Activated naive CD8-positive, alpha-beta T cell (primary cell): ENCODE measurements at regions not wholly inside any gene's neighbourhood (a gene's known extent, or its start where the extent isn't known, plus 50 kb on each side); places are given as distances from the start of the nearest gene placed in this dataset.
A peak's percentile ranks its signal among the peaks of the same experiment; 100 is the strongest.

Experiments
- H3K27ac Mint-ChIP-seq: one replicate; pipeline ENCODE4 v1.8.0; 2021; ENCODE audit warnings: mixed read lengths
- H3K27me3 Mint-ChIP-seq: one replicate; pipeline ENCODE4 v1.8.0; 2021; ENCODE audit warnings: mixed read lengths
- H3K36me3 Mint-ChIP-seq: one replicate; pipeline ENCODE4 v1.8.0; 2021; ENCODE audit warnings: mixed read lengths
- H3K4me1 Mint-ChIP-seq: one replicate; pipeline ENCODE4 v1.8.0; 2021; ENCODE audit warnings: low read depth, mixed read lengths
- H3K4me3 Mint-ChIP-seq: one replicate; pipeline ENCODE4 v1.8.0; 2021; ENCODE audit warnings: mild to moderate bottlenecking, mixed read lengths
- H3K9me3 Mint-ChIP-seq: one replicate; pipeline ENCODE4 v1.8.0; 2021; ENCODE audit warnings: low read depth, mixed read lengths

GRCh38 chr2:242027676-242028450, 158.3 kb downstream of the RTP5 start:
- H3K27ac Mint-ChIP-seq = no peak overlapping the region
- peaks cover 10% of the 10 kb centered on the region for H3K9me3 Mint-ChIP-seq
- H3K4me3 Mint-ChIP-seq = no peak overlapping the region
- H3K4me1 Mint-ChIP-seq = peaks cover 41% of the 10 kb centered on the region
- peaks cover 31% of the 10 kb centered on the region for H3K36me3 Mint-ChIP-seq
- H3K27me3 Mint-ChIP-seq = no peaks in the 10 kb centered on the region

GRCh38 chr2:242029422-242030225, 160.1 kb downstream of the RTP5 start:
- Mint-ChIP-seq H3K27ac (no peak overlapping the region), H3K4me1 (peaks cover 50% of the 10 kb centered on the region), H3K4me3 (peak overlapping the region; percentile 55), H3K9me3 (peaks cover 10% of the 10 kb centered on the region), H3K36me3 (peaks cover 28% of the 10 kb centered on the region), H3K27me3 (no peaks in the 10 kb centered on the region)

GRCh38 chr2:242030226-242030575, 160.7 kb downstream of the RTP5 start:
- H3K36me3 Mint-ChIP-seq = peaks cover 26% of the 10 kb centered on the region
- H3K27me3 Mint-ChIP-seq = no peaks in the 10 kb centered on the region
- no peak overlapping the region for H3K27ac Mint-ChIP-seq
- H3K4me3 Mint-ChIP-seq = peak overlapping the region; percentile 54
- peaks cover 10% of the 10 kb centered on the region for H3K9me3 Mint-ChIP-seq
- H3K4me1 Mint-ChIP-seq = peaks cover 50% of the 10 kb centered on the region

- Mint-ChIP-seq H3K36me3 (peaks cover 26% of the 10 kb centered on the region), H3K9me3 (peaks cover 10% of the 10 kb centered on the region), H3K4me1 (peaks cover 50% of the 10 kb centered on the region), H3K4me3 (peak overlapping the region; percentile 91), H3K27ac (peak overlapping the region; percentile 79), H3K27me3 (no peaks in the 10 kb centered on the region)
These were observed 161.3 kb downstream of the RTP5 start for GRCh38 chr2:242030858-242031257.

GRCh38 chr2:242031481-242032019, 162.0 kb downstream of the RTP5 start:
- Mint-ChIP-seq H3K27me3 (no peaks in the 10 kb centered on the region), H3K4me1 (peaks cover 48% of the 10 kb centered on the region), H3K9me3 (peaks cover 5% of the 10 kb centered on the region), H3K27ac (peak overlapping the region; percentile 79), H3K36me3 (peaks cover 20% of the 10 kb centered on the region), H3K4me3 (peak overlapping the region; percentile 91)

GRCh38 chr2:242032780-242033656, 163.5 kb downstream of the RTP5 start:
- H3K27me3 Mint-ChIP-seq = no peaks in the 10 kb centered on the region
- H3K36me3 Mint-ChIP-seq = peaks cover 12% of the 10 kb centered on the region
- peak overlapping the region; percentile 3 for H3K27ac Mint-ChIP-seq
- H3K4me1 Mint-ChIP-seq = peaks cover 47% of the 10 kb centered on the region
- peaks cover 3% of the 10 kb centered on the region for H3K9me3 Mint-ChIP-seq
- H3K4me3 Mint-ChIP-seq = peak overlapping the region; percentile 46

GRCh38 chr2:242034138-242034537, 164.6 kb downstream of the RTP5 start:
- no peaks in the 10 kb centered on the region for H3K27me3 Mint-ChIP-seq
- no peak overlapping the region for H3K27ac Mint-ChIP-seq
- H3K9me3 Mint-ChIP-seq = no peaks in the 10 kb centered on the region
- H3K4me3 Mint-ChIP-seq = peak overlapping the region; percentile 12
- peaks cover 7% of the 10 kb centered on the region for H3K36me3 Mint-ChIP-seq
- peaks cover 44% of the 10 kb centered on the region for H3K4me1 Mint-ChIP-seq

GRCh38 chr2:242034996-242035814, 165.7 kb downstream of the RTP5 start:
- Mint-ChIP-seq H3K9me3 (no peaks in the 10 kb centered on the region), H3K4me3 (no peak overlapping the region), H3K4me1 (peaks cover 35% of the 10 kb centered on the region), H3K27me3 (no peaks in the 10 kb centered on the region), H3K36me3 (peaks cover 2% of the 10 kb centered on the region), H3K27ac (no peak overlapping the region)

GRCh38 chr2:242035858-242036652, 166.5 kb downstream of the RTP5 start:
- no peak overlapping the region for H3K27ac Mint-ChIP-seq
- no peak overlapping the region for H3K4me3 Mint-ChIP-seq
- no peaks in the 10 kb centered on the region for H3K9me3 Mint-ChIP-seq
- no peaks in the 10 kb centered on the region for H3K27me3 Mint-ChIP-seq
- peaks cover 26% of the 10 kb centered on the region for H3K4me1 Mint-ChIP-seq
- H3K36me3 Mint-ChIP-seq = no peaks in the 10 kb centered on the region

- Mint-ChIP-seq H3K36me3 (no peaks in the 10 kb centered on the region), H3K4me3 (no peak overlapping the region), H3K4me1 (peaks cover 21% of the 10 kb centered on the region), H3K27me3 (no peaks in the 10 kb centered on the region), H3K27ac (no peak overlapping the region), H3K9me3 (no peaks in the 10 kb centered on the region)
These were observed 167.1 kb downstream of the RTP5 start for GRCh38 chr2:242036653-242036950.

- no peaks in the 10 kb centered on the region for H3K9me3 Mint-ChIP-seq
- peaks cover 8% of the 10 kb centered on the region for H3K4me1 Mint-ChIP-seq
- no peaks in the 10 kb centered on the region for H3K36me3 Mint-ChIP-seq
- H3K27me3 Mint-ChIP-seq = peaks cover under 1% of the 10 kb centered on the region
- no peak overlapping the region for H3K27ac Mint-ChIP-seq
- no peak overlapping the region for H3K4me3 Mint-ChIP-seq
These were observed 168.8 kb downstream of the RTP5 start for GRCh38 chr2:242038166-242038927.

GRCh38 chr2:242038928-242039341, 169.4 kb downstream of the RTP5 start:
- Mint-ChIP-seq H3K9me3 (no peaks in the 10 kb centered on the region), H3K4me3 (no peak overlapping the region), H3K4me1 (peaks cover 2% of the 10 kb centered on the region), H3K27me3 (peaks cover 4% of the 10 kb centered on the region), H3K27ac (no peak overlapping the region), H3K36me3 (no peaks in the 10 kb centered on the region)

GRCh38 chr2:242040303-242040655, 170.8 kb downstream of the RTP5 start:
- Mint-ChIP-seq H3K4me3 (no peak overlapping the region), H3K9me3 (no peaks in the 10 kb centered on the region), H3K36me3 (no peaks in the 10 kb centered on the region), H3K4me1 (no peaks in the 10 kb centered on the region), H3K27ac (no peak overlapping the region), H3K27me3 (peaks cover 4% of the 10 kb centered on the region)
